GM10248 (cell line): ENCODE measurements at regions not wholly inside any gene's neighbourhood (a gene's known extent, or its start where the extent isn't known, plus 50 kb on each side); places are given as distances from the start of the nearest gene placed in this dataset.

Experiments
- CTCF ChIA-PET: fragments of 300-600 bp; sonication (Branson Sonifier 250); formaldehyde crosslinking; extraction: SDS; loops from one replicate; lab custom pipeline; 2021; ENCODE audit warnings: antibody characterized with exemption; lab: Yijun Ruan, JAX
- POLR2A ChIA-PET: fragments of 350-650 bp; sonication (Branson Sonifier 250); formaldehyde crosslinking; extraction: SDS; loops from one replicate; lab custom pipeline; 2020; ENCODE audit warnings: antibody characterized with exemption; lab: Yijun Ruan, JAX
- DNase-seq: peaks from one replicate; pipeline ENCODE4 v3.0.0; 2012; ENCODE audit errors: extremely low spot score
- TF ChIP-seq, protein P1 (sequence below): IDR thresholded peaks from 2 replicates; pipeline ENCODE4 v1.5.1; 2012; ENCODE audit warnings: mild to moderate bottlenecking, low read depth; ENCODE audit errors: extremely low read depth, missing control alignments, control extremely low read depth

DNA sequence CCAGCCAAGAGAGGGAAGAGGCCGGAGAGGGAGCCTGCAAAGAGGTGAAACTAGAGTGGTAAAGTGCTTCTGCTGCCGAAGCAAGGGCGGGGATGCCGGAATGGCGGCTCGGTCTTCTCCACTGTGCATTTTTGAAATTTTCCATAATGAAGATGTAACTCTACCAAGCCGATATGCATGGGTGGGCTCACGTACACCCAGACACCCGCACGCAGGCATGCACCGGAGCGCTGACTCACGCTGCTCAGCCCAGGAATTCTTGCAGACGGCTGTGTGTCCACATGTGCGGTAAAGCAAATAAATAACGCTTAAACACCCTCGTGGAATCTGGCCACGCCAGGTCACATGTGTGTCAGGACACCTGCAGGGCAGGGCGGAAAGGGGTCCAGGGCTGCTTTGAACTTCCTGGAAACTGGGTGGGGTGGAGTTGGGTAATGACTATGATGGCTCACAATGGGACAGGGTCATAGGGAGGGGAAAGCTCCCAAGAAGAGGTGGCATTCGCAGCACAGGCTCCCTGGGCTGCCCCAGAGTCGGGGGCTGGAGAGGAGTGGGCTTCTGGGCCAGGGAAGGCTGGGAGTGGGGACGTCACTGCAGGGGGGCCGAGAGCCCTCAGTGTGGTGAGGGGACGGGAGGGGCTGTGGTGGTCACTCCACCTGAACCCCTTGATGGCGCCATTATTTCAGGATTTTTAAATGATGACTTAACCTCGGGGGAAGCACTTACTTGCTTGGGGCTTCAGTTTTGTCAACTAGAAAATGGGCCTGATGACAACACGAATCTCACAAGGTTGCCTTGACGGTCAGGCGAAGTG is 265.5 kb downstream of the PARN start:
- TF ChIP-seq, protein P1, sequence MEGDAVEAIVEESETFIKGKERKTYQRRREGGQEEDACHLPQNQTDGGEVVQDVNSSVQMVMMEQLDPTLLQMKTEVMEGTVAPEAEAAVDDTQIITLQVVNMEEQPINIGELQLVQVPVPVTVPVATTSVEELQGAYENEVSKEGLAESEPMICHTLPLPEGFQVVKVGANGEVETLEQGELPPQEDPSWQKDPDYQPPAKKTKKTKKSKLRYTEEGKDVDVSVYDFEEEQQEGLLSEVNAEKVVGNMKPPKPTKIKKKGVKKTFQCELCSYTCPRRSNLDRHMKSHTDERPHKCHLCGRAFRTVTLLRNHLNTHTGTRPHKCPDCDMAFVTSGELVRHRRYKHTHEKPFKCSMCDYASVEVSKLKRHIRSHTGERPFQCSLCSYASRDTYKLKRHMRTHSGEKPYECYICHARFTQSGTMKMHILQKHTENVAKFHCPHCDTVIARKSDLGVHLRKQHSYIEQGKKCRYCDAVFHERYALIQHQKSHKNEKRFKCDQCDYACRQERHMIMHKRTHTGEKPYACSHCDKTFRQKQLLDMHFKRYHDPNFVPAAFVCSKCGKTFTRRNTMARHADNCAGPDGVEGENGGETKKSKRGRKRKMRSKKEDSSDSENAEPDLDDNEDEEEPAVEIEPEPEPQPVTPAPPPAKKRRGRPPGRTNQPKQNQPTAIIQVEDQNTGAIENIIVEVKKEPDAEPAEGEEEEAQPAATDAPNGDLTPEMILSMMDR: no peak
- ChIA-PET POLR2A (no interaction called here), CTCF (no interaction called here)
- no peak for DNase-seq

GRCh38 chr16:14364112-14364385 is 266.0 kb downstream of the PARN start:
- POLR2A ChIA-PET: no interaction called here
- DNase-seq: no peak
- TF ChIP-seq, protein P1: no peak
- CTCF ChIA-PET: no interaction called here

- TF ChIP-seq, protein P1: no peak
- no peak for DNase-seq
- CTCF ChIA-PET: interaction anchor here (0.7 kb wide), 1 partner anchor 14 kb away, joined by 3 read pairs; no protein-coding TSS in a partner anchor
- POLR2A ChIA-PET: no interaction called here
Measured at GRCh38 chr16:14362774-14363371, 267.2 kb downstream of the PARN start.

DNA sequence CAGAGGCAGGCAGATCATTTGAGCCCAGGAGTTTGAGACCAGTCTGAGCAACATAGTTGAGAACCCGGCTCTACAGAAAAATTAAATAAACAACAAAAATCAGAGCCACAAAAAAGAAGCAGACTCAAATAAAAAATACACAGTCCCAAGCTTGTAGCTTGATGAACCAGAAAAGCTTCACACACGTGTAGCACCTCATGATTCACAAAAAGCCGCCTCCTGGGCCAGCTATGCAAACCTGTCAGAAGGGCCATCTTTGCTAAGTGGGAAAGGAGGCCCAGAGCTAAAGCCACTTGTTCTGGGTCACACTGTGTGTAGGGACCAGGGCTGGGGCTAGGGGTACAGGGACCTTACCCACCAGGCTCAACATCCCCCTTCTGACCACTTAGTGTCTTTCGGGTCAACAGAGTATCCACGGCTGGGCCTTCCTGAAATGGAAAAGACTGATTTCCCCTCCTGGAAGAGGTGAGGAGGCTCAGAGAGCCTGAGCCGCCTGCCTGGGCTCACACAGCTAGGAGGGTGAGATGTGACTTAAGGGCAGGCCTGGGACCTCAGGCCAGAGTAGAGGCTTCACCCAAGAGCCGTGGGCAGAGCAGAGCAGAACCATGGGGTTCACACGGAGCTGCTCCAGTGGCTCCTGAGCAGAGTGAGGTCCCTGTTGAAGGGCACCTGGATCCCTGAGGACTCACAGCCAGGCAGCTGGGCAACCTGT is 269.6 kb downstream of the PARN start:
- no peak for DNase-seq
- POLR2A ChIA-PET: no interaction called here
- TF ChIP-seq, protein P1: no peak
- CTCF ChIA-PET: interaction anchor here (1.0 to 1.2 kb wide), 2 partner anchors 9 to 46 kb away, joined by 3 to 4 read pairs; no protein-coding TSS in a partner anchor

DNA sequence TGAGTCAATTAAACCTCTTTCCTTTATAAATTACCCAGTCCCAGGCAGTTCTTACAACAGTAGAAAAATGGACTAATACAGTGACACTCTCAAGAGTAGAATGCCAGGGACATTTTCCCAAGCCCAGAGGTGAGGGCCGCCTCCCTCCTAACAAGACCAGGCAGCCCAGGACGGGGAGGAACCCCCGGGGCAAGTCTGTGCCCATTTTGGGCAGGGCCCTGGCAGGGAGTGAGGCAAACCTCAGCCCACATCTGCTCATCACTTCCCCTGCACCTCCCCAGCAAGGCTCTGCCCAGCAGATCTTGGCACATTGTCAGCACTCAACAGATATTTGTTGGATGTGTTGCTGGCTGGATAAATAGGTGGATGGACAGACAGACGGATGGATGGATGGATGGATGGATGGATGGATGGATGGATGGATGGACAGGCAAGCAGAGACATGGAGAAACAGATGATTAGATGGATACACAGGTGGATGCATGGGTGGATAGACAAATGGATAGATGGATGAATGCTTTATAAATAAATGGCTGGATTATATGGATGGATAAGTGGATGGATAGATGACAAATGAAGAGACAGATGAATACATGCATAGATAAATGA is 271.3 kb downstream of the PARN start:
- ChIA-PET POLR2A (no interaction called here), CTCF (no interaction called here)
- no peak for DNase-seq
- TF ChIP-seq, protein P1: no peak

DNA sequence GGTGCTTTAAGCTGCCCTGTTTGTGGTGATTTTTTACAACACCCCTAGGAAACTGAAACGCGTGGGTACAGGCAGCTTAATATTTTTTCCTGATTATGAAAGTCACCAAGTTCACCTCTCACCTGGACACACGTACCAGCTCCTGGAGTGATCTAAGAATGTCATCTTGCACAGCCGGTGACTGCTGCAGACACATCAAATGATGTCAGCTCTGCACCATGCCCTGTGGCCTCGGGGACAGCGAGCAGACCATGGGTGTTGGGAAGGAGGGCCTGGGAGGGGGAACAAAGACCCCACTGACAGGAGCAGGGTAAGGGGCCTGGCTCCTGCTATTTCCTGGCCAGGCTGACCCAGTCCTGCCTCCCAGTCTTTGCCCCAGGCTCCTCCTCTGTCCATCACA is 272.7 kb downstream of the PARN start:
- ChIA-PET POLR2A (no interaction called here), CTCF (interaction anchor here (1.3 to 1.5 kb wide), 2 partner anchors 10 to 11 kb away, joined by 3 to 4 read pairs; no protein-coding TSS in a partner anchor)
- TF ChIP-seq, protein P1: no peak
- DNase-seq: no peak
